Vagina (tissue), 2 donors: ENCODE measurements at regions not wholly inside any gene's neighbourhood (a gene's known extent, or its start where the extent isn't known, plus 50 kb on each side); places are given as distances from the start of the nearest gene placed in this dataset.

Source experiments
- DNase-seq, 2 donors: peaks; one replicate each; pipeline ENCODE4 v3.0.0-alpha.2; 2017; ENCODE audit errors: extremely low spot score in 2 of 2
- H3K27ac ChIP-seq: fragments of 200-600 bp; sonication (generic); one replicate; pipeline ENCODE4 v1.5.1; 2019
- H3K27me3 ChIP-seq: fragments of 200-600 bp; sonication (generic); one replicate; pipeline ENCODE4 v1.5.1; 2019
- H3K36me3 ChIP-seq, 2 donors: fragments of 200-600 bp; sonication (generic); one replicate each; pipeline ENCODE4 v1.5.1; 2017 to 2019
- H3K4me1 ChIP-seq: fragments of 200-600 bp; sonication (generic); one replicate; pipeline ENCODE4 v1.5.1; 2019
- H3K4me3 ChIP-seq, 2 donors: fragments of 200-600 bp; sonication (generic); 1 replicate in 1 of 2; 2 replicates in 1 of 2; pipeline ENCODE4 v1.5.1; 2016 to 2019
- H3K9me3 ChIP-seq: fragments of 200-600 bp; sonication (generic); one replicate; pipeline ENCODE4 v1.5.1; 2019
- POLR2A ChIP-seq, 2 donors: fragments of 450-650 bp; IDR thresholded peaks; one replicate each; pipeline ENCODE4 v1.6.1; 2017; ENCODE audit warnings: antibody characterized with exemption in 2 of 2, mild to moderate bottlenecking in 2 of 2, moderate library complexity in 2 of 2
- POLR2AphosphoS5 ChIP-seq, 2 donors: sonication (generic); formaldehyde crosslinking; IDR thresholded peaks; one replicate each; pipeline ENCODE4 v1.9.0; 2017; ENCODE audit warnings: antibody characterized with exemption in 2 of 2, mild to moderate bottlenecking in 2 of 2, low read depth in 1 of 2; ENCODE audit not compliant: insufficient read depth in 1 of 2
- intact Hi-C: fragments of 100-400 bp; cut with DNase I; formaldehyde crosslinking; loops from one replicate; pipeline ENCODE4 v1.15.1; 2023
- TF ChIP-seq, protein P1 (sequence below), 3 experiments: fragments of 450-650 bp in 2 of 3; fragments of 200-600 bp in 1 of 3; sonication (generic) in 1 of 3; IDR thresholded peaks; one replicate each; pipeline ENCODE4 v1.5.1; 2017 to 2019; ENCODE audit warnings: antibody characterized with exemption in 3 of 3, mild to moderate bottlenecking in 2 of 3, moderate library complexity in 2 of 3

- Histone ChIP-seq H3K4me1 (no peaks in the 10 kb centered on the region), H3K27me3 (no peaks in the 10 kb centered on the region), H3K4me3 (no peak overlapping the region), H3K27ac (no peak overlapping the region), H3K36me3 (no peaks in the 10 kb centered on the region), H3K9me3 (no peaks in the 10 kb centered on the region)
- no peak for TF ChIP-seq POLR2AphosphoS5 (IDR thresholded peaks at IDR 0.05; ENCODE audit: insufficient read depth in 1 of 2, low read depth in 1 of 2)
- intact Hi-C loops, result no loop called here
- no peak for DNase-seq
These were observed 238.5 kb upstream of the NAV3 start for GRCh38 chr12:77591959-77592743.

GRCh38 chr12:77590306-77590705, 240.4 kb upstream of the NAV3 start:
- TF ChIP-seq, protein P1, sequence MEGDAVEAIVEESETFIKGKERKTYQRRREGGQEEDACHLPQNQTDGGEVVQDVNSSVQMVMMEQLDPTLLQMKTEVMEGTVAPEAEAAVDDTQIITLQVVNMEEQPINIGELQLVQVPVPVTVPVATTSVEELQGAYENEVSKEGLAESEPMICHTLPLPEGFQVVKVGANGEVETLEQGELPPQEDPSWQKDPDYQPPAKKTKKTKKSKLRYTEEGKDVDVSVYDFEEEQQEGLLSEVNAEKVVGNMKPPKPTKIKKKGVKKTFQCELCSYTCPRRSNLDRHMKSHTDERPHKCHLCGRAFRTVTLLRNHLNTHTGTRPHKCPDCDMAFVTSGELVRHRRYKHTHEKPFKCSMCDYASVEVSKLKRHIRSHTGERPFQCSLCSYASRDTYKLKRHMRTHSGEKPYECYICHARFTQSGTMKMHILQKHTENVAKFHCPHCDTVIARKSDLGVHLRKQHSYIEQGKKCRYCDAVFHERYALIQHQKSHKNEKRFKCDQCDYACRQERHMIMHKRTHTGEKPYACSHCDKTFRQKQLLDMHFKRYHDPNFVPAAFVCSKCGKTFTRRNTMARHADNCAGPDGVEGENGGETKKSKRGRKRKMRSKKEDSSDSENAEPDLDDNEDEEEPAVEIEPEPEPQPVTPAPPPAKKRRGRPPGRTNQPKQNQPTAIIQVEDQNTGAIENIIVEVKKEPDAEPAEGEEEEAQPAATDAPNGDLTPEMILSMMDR (IDR thresholded peaks at IDR 0.05), result no peak
- no peak for TF ChIP-seq POLR2AphosphoS5 (IDR thresholded peaks at IDR 0.05; ENCODE audit: insufficient read depth in 1 of 2, low read depth in 1 of 2)
- TF ChIP-seq POLR2A (IDR thresholded peaks at IDR 0.05), result no peak
- Histone ChIP-seq H3K4me3 (no peak overlapping the region), H3K27me3 (no peaks in the 10 kb centered on the region), H3K27ac (no peak overlapping the region), H3K36me3 (no peaks in the 10 kb centered on the region), H3K4me1 (no peaks in the 10 kb centered on the region), H3K9me3 (no peaks in the 10 kb centered on the region)
- DNase-seq, result no peak
- intact Hi-C loops, result no loop called here

- no peaks in the 10 kb centered on the region for H3K4me1 ChIP-seq
- TF ChIP-seq POLR2AphosphoS5 (IDR thresholded peaks at IDR 0.05; ENCODE audit: insufficient read depth in 1 of 2, low read depth in 1 of 2), result no peak
- TF ChIP-seq, protein P1 (IDR thresholded peaks at IDR 0.05), result no peak
- TF ChIP-seq POLR2A (IDR thresholded peaks at IDR 0.05), result no peak
- no peak overlapping the region for H3K4me3 ChIP-seq
- no peak for DNase-seq
- intact Hi-C loops, result no loop called here
- no peaks in the 10 kb centered on the region for H3K9me3 ChIP-seq
- no peaks in the 10 kb centered on the region for H3K36me3 ChIP-seq
- no peaks in the 10 kb centered on the region for H3K27me3 ChIP-seq
- no peak overlapping the region for H3K27ac ChIP-seq
These were observed 245.8 kb upstream of the NAV3 start for GRCh38 chr12:77584860-77585259.

- Histone ChIP-seq H3K9me3 (no peaks in the 10 kb centered on the region), H3K4me3 (no peak overlapping the region), H3K27me3 (no peaks in the 10 kb centered on the region), H3K27ac (no peak overlapping the region), H3K36me3 (no peaks in the 10 kb centered on the region), H3K4me1 (no peaks in the 10 kb centered on the region)
- intact Hi-C loops, result no loop called here
- TF ChIP-seq POLR2AphosphoS5 (IDR thresholded peaks at IDR 0.05; ENCODE audit: insufficient read depth in 1 of 2, low read depth in 1 of 2) (no peak), POLR2A (IDR thresholded peaks at IDR 0.05) (no peak)
- TF ChIP-seq, protein P1 (IDR thresholded peaks at IDR 0.05), result no peak
- no peak for DNase-seq
These were observed 252.1 kb upstream of the NAV3 start for GRCh38 chr12:77578466-77579220.

DNA sequence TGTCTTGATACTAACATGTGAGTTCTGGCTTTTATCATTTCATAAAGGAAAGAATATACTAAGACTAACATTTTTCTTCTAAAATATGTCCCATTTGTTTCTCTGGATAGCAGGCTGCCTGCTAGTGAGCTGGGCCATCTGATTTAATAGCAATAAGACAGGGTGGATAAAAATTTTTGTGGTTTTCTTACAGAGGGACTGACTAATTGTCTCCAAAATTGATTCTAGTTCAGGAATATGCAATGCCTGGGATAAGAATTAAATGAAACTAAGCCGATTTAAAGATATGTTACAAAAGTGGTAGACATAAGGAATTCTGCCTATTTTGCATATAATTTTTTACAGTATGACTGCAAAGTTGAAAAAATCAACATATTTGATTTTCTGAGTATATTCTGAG, 252.9 kb upstream of the NAV3 start:
- TF ChIP-seq POLR2A (IDR thresholded peaks at IDR 0.05) (no peak), POLR2AphosphoS5 (IDR thresholded peaks at IDR 0.05; ENCODE audit: insufficient read depth in 1 of 2, low read depth in 1 of 2) (no peak)
- TF ChIP-seq, protein P1 (IDR thresholded peaks at IDR 0.05), result no peak
- intact Hi-C loops, result no loop called here
- H3K4me3 ChIP-seq, result no peak overlapping the region
- no peaks in the 10 kb centered on the region for H3K9me3 ChIP-seq
- no peaks in the 10 kb centered on the region for H3K27me3 ChIP-seq
- DNase-seq, result no peak
- H3K4me1 ChIP-seq, result no peaks in the 10 kb centered on the region
- no peak overlapping the region for H3K27ac ChIP-seq
- no peaks in the 10 kb centered on the region for H3K36me3 ChIP-seq
